HepG2 (cell line): ENCODE measurements at regions not wholly inside any gene's neighbourhood (a gene's known extent, or its start where the extent isn't known, plus 50 kb on each side); places are given as distances from the start of the nearest gene placed in this dataset.

Experiments used
- HNF4G ChIP-seq, 2 experiments: sonication (generic) in 1 of 2; formaldehyde crosslinking in 1 of 2; IDR thresholded peaks; 2 replicates each; pipeline versions ENCODE4 v1.4.0 to v1.6.1; 2011 to 2020; ENCODE audit warnings: borderline replicate concordance in 2 of 2, low read depth in 2 of 2, mild to moderate bottlenecking in 2 of 2, low read length in 1 of 2, missing genetic modification reagents in 1 of 2, moderate library complexity in 1 of 2
- RBM22 ChIP-seq: fragments of 200-400 bp; formaldehyde crosslinking; optimal IDR thresholded peaks from 2 replicates; pipeline ENCODE3; 2017; ENCODE audit warnings: mild to moderate bottlenecking, low read length, moderate library complexity
- RCOR2 ChIP-seq: IDR thresholded peaks from 2 replicates; pipeline ENCODE4 v1.6.1; 2016; ENCODE audit warnings: missing biosample characterization, missing genetic modification reagents
- SMAD1 ChIP-seq: sonication (generic); formaldehyde crosslinking; IDR thresholded peaks from 2 replicates; pipeline ENCODE4 v1.4.0; 2020; ENCODE audit warnings: missing genetic modification reagents, low read depth, mild to moderate bottlenecking, borderline replicate concordance
- SRSF1 ChIP-seq: fragments of 200-400 bp; formaldehyde crosslinking; optimal IDR thresholded peaks from 2 replicates; pipeline ENCODE3; 2017; ENCODE audit warnings: mild to moderate bottlenecking, low read depth, low read length, moderate library complexity
- TAF1 ChIP-seq: sonication (generic); formaldehyde crosslinking; IDR thresholded peaks from 2 replicates; pipeline ENCODE4 v1.4.0; 2020; ENCODE audit warnings: missing genetic modification reagents
- ZNF136 ChIP-seq: sonication (generic); formaldehyde crosslinking; IDR thresholded peaks from 2 replicates; pipeline ENCODE4 v1.8.1; 2022; ENCODE audit warnings: low read depth, mild to moderate bottlenecking, moderate library complexity, missing genetic modification reagents
- ZNF331 ChIP-seq: sonication (generic); formaldehyde crosslinking; IDR thresholded peaks from 2 replicates; pipeline ENCODE4 v1.4.0; 2020; ENCODE audit warnings: missing genetic modification reagents
- ZNF652 ChIP-seq: IDR thresholded peaks from 2 replicates; pipeline ENCODE4 v1.6.1; 2016; ENCODE audit warnings: low read depth, borderline replicate concordance
- TF ChIP-seq, protein P1 (sequence below): sonication (generic); formaldehyde crosslinking; IDR thresholded peaks from 2 replicates; pipeline ENCODE4 v1.4.0; 2020; ENCODE audit warnings: missing genetic modification reagents
- TF ChIP-seq, protein P2 (sequence below): sonication (generic); formaldehyde crosslinking; IDR thresholded peaks from 2 replicates; pipeline ENCODE4 v1.4.0; 2020; ENCODE audit warnings: mild to moderate bottlenecking, missing genetic modification reagents
- TF ChIP-seq, protein P3 (sequence below): sonication (generic); formaldehyde crosslinking; IDR thresholded peaks from 2 replicates; pipeline ENCODE4 v1.5.0; 2020; ENCODE audit warnings: mild to moderate bottlenecking, missing genetic modification reagents, moderate library complexity

DNA sequence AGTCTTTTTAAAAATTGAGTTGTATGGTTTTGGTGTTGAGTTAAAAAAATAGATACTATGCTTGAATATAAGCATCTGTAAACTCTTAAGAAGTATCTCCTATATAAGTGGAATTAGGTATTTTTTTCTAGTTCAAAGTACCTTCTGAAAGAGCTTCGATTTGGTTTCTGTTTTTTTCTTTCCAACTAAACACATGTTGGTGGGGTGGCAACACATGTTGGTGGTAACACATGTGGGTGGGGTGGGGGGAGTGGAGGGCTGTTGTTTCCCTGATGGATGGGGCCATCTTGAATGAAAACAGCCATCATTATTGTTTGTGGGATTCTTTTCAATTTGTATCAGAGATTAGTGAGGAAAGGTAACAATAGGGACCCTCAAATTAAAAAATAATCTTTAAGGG is 178.9 kb downstream of the STK31 start:
- TF ChIP-seq RCOR2 (CRISPR knock-in tag) = no peak
- TF ChIP-seq, protein P1, sequence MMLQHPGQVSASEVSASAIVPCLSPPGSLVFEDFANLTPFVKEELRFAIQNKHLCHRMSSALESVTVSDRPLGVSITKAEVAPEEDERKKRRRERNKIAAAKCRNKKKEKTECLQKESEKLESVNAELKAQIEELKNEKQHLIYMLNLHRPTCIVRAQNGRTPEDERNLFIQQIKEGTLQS (CRISPR knock-in tag) = no peak
- TF ChIP-seq ZNF136 (CRISPR knock-in tag) = no peak
- TF ChIP-seq ZNF652 = no peak
- TF ChIP-seq SMAD1 = no peak
- TF ChIP-seq ZNF331 (CRISPR knock-in tag) = no peak
- TF ChIP-seq, protein P2, sequence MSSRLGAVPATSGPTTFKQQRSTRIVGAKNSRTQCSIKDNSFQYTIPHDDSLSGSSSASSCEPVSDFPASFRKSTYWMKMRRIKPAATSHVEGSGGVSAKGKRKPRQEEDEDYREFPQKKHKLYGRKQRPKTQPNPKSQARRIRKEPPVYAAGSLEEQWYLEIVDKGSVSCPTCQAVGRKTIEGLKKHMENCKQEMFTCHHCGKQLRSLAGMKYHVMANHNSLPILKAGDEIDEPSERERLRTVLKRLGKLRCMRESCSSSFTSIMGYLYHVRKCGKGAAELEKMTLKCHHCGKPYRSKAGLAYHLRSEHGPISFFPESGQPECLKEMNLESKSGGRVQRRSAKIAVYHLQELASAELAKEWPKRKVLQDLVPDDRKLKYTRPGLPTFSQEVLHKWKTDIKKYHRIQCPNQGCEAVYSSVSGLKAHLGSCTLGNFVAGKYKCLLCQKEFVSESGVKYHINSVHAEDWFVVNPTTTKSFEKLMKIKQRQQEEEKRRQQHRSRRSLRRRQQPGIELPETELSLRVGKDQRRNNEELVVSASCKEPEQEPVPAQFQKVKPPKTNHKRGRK (CRISPR knock-in tag) = no peak
- no peak for TF ChIP-seq RBM22
- TF ChIP-seq HNF4G (IDR thresholded peaks at IDR 0.05; ENCODE audit: borderline replicate concordance, low read depth, low read length) = no peak
- no peak for TF ChIP-seq HNF4G (CRISPR knock-in tag; IDR thresholded peaks at IDR 0.05; ENCODE audit: borderline replicate concordance, low read depth)
- no peak for TF ChIP-seq TAF1 (CRISPR knock-in tag)
- no peak for TF ChIP-seq SRSF1
- TF ChIP-seq, protein P3, sequence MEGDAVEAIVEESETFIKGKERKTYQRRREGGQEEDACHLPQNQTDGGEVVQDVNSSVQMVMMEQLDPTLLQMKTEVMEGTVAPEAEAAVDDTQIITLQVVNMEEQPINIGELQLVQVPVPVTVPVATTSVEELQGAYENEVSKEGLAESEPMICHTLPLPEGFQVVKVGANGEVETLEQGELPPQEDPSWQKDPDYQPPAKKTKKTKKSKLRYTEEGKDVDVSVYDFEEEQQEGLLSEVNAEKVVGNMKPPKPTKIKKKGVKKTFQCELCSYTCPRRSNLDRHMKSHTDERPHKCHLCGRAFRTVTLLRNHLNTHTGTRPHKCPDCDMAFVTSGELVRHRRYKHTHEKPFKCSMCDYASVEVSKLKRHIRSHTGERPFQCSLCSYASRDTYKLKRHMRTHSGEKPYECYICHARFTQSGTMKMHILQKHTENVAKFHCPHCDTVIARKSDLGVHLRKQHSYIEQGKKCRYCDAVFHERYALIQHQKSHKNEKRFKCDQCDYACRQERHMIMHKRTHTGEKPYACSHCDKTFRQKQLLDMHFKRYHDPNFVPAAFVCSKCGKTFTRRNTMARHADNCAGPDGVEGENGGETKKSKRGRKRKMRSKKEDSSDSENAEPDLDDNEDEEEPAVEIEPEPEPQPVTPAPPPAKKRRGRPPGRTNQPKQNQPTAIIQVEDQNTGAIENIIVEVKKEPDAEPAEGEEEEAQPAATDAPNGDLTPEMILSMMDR (CRISPR knock-in tag) = no peak
